Omental fat pad (tissue), 3 donors: ENCODE measurements at regions not wholly inside any gene's neighbourhood (a gene's known extent, or its start where the extent isn't known, plus 50 kb on each side); places are given as distances from the start of the nearest gene placed in this dataset.
"Not testable (repeated sequence)": the region's sequence is repeated elsewhere in the genome, so short reads cannot be mapped to it uniquely, and the experiment has no call there.

Experiments
- ATAC-seq: fragments of 150-250 bp; one replicate; pipeline ENCODE4 v1.9.1; 2016; ENCODE audit warnings: mild to moderate bottlenecking, moderate library complexity; ENCODE audit not compliant: low FRiP score
- DNase-seq: peaks from one replicate; pipeline ENCODE4 v3.0.0-alpha.2; 2019; ENCODE audit warnings: low spot score
- TF ChIP-seq, protein P1 (sequence below), 3 donors: fragments of 450-650 bp; IDR thresholded peaks; one replicate each; pipeline ENCODE4 v1.5.1; 2016 to 2017; ENCODE audit warnings: antibody characterized with exemption in 3 of 3, mild to moderate bottlenecking in 3 of 3, moderate library complexity in 2 of 3

- DNase-seq (no peak), ATAC-seq (no peak)
- TF ChIP-seq, protein P1, sequence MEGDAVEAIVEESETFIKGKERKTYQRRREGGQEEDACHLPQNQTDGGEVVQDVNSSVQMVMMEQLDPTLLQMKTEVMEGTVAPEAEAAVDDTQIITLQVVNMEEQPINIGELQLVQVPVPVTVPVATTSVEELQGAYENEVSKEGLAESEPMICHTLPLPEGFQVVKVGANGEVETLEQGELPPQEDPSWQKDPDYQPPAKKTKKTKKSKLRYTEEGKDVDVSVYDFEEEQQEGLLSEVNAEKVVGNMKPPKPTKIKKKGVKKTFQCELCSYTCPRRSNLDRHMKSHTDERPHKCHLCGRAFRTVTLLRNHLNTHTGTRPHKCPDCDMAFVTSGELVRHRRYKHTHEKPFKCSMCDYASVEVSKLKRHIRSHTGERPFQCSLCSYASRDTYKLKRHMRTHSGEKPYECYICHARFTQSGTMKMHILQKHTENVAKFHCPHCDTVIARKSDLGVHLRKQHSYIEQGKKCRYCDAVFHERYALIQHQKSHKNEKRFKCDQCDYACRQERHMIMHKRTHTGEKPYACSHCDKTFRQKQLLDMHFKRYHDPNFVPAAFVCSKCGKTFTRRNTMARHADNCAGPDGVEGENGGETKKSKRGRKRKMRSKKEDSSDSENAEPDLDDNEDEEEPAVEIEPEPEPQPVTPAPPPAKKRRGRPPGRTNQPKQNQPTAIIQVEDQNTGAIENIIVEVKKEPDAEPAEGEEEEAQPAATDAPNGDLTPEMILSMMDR (IDR thresholded peaks at IDR 0.05) = no peak
These were observed 208.7 kb downstream of the IRX2 start for GRCh38 chr5:2542821-2543220.

GRCh38 chr5:2542026-2542425 lies 209.5 kb downstream of the IRX2 start:
- DNase-seq = no peak
- ATAC-seq = no peak
- TF ChIP-seq, protein P1 (IDR thresholded peaks at IDR 0.05) = no peak

- DNase-seq = no peak
- TF ChIP-seq, protein P1 (IDR thresholded peaks at IDR 0.05) = no peak
- ATAC-seq = no peak
These were observed 213.3 kb downstream of the IRX2 start for GRCh38 chr5:2538169-2538568.

DNA sequence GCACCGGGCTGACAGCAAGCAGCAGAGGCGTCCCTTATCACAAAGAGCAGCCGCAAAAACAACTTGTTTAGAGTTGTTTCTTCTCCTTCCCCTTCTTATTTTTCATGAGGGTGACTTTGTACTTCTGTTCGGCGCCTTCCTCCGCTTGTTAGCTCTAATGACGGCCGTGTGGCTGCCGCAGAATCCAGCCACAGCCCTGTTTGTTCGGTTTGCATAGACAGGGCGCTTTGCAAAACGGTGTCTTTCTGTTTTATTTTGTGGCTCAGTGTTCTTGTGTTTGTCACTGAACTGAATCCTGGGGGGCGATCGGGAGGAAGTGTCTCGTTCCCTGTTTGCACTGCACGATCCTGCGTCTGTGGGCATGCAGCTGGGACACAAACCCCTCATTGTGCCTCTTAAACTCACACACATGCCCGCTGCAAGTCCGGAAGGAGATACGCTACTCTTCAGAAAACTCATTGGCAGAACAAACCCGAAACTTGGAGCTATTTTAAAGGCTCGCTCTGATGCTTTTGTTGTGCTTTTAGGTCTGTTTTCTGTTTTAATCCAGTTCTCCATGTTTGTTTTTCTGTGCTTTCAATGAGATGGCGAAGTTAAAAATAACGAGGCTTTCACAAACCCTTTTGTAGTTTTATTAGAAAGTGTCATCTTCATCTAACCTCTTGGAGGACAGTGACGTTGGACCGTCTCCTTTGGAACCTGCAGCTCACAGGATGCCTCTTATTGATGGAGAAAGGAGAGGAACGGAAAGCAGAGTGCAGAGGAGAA lies 213.9 kb downstream of the IRX2 start:
- ATAC-seq (no peak), DNase-seq (no peak)
- TF ChIP-seq, protein P1 (IDR thresholded peaks at IDR 0.05) = no peak

GRCh38 chr5:2536632-2537377 lies 214.7 kb downstream of the IRX2 start:
- no peak for DNase-seq
- no peak for ATAC-seq
- TF ChIP-seq, protein P1 (IDR thresholded peaks at IDR 0.05) = no peak

DNA sequence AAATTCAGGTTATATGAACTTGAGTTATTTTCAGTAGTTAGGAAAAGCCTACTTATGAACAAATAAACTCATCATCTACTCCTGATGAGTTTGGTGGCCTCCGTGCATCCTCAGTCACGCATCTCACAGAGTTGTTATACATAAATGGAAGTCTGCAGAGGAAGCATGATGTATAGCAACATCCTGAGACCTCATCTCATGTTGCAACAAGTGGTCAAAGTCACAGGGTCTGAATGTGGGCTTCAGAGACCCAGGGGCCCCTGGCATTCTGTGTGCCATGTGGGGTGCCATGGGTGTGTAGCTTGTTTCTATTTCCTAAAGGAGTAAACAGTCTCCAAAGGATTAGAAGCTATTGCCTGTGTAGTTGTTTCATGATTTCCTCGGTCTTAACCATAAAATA lies 216.5 kb downstream of the IRX2 start:
- TF ChIP-seq, protein P1 (IDR thresholded peaks at IDR 0.05) = no peak
- ATAC-seq = no peak
- DNase-seq = no peak

- TF ChIP-seq, protein P1 (IDR thresholded peaks at IDR 0.05) = no peak
- ATAC-seq (no peak), DNase-seq (no peak)
These were observed 217.2 kb downstream of the IRX2 start for GRCh38 chr5:2534251-2534650.

GRCh38 chr5:2533848-2534247 lies 217.6 kb downstream of the IRX2 start:
- not testable (repeated sequence) for ATAC-seq, DNase-seq
